ENCODE measurements at regions not wholly inside any gene's neighbourhood (a gene's known extent, or its start where the extent isn't known, plus 50 kb on each side); places are given as distances from the start of the nearest gene placed in this dataset.

- TF ChIP-seq CTCF (IDR thresholded peaks at IDR 0.05) = no peak
- no peak for TF ChIP-seq POLR2A (IDR thresholded peaks at IDR 0.05)
- TF ChIP-seq POLR2AphosphoS5 (IDR thresholded peaks at IDR 0.05) = no peak
These were observed 59.1 kb upstream of the ADGRG2 start for GRCh38 chrX:19181345-19181744.
